Upper lobe of left lung (tissue), 4 donors: ENCODE measurements at regions not wholly inside any gene's neighbourhood (a gene's known extent, or its start where the extent isn't known, plus 50 kb on each side); places are given as distances from the start of the nearest gene placed in this dataset.

Source experiments
- CTCF ChIP-seq, 6 experiments: fragments of 450-650 bp in 4 of 6; fragments of 200-600 bp in 2 of 6; sonication (generic) in 2 of 6; IDR thresholded peaks; one replicate each; pipeline ENCODE4 v1.5.1; 2016 to 2019; ENCODE audit warnings: antibody characterized with exemption in 6 of 6
- EP300 ChIP-seq, 4 donors: sonication (generic); formaldehyde crosslinking; IDR thresholded peaks; one replicate each; pipeline ENCODE4 v1.5.1; 2017; ENCODE audit warnings: antibody characterized with exemption in 4 of 4, control low read depth in 2 of 4
- POLR2AphosphoS5 ChIP-seq, 2 donors: sonication (generic); formaldehyde crosslinking; IDR thresholded peaks; one replicate each; pipeline ENCODE4 v1.5.1; 2017; ENCODE audit warnings: antibody characterized with exemption in 2 of 2

GRCh38 chr4:3830774-3831528 is 64.8 kb downstream of the ADRA2C start:
- TF ChIP-seq CTCF (IDR thresholded peaks at IDR 0.05) (no peak), POLR2AphosphoS5 (IDR thresholded peaks at IDR 0.05) (no peak), EP300 (IDR thresholded peaks at IDR 0.05) (no peak)
